ENCODE measurements at regions not wholly inside any gene's neighbourhood (a gene's known extent, or its start where the extent isn't known, plus 50 kb on each side); places are given as distances from the start of the nearest gene placed in this dataset.

- H3K4me3 ChIP-seq (replicated peaks; ENCODE audit: low read depth, low read length): no peak overlapping the region
- DNase-seq (ENCODE audit: extremely low read depth, low read depth): no peak
- TF ChIP-seq CTCF (IDR thresholded peaks at IDR 0.05; ENCODE audit: low read depth, low read length, missing control alignments): no peak
Measured at GRCh38 chr1:219293410-219293809, 119.7 kb downstream of the LYPLAL1 start.

GRCh38 chr1:219292999-219293398 is 119.3 kb downstream of the LYPLAL1 start:
- no peak for DNase-seq (ENCODE audit: extremely low read depth, low read depth)
- no peak overlapping the region for H3K4me3 ChIP-seq (replicated peaks; ENCODE audit: low read depth, low read length)
- no peak for TF ChIP-seq CTCF (IDR thresholded peaks at IDR 0.05; ENCODE audit: low read depth, low read length, missing control alignments)

GRCh38 chr1:219292341-219292740 is 118.7 kb downstream of the LYPLAL1 start:
- DNase-seq (ENCODE audit: extremely low read depth, low read depth): no peak
- no peak overlapping the region for H3K4me3 ChIP-seq (replicated peaks; ENCODE audit: low read depth, low read length)

GRCh38 chr1:219289171-219289570 is 115.5 kb downstream of the LYPLAL1 start:
- no peak for DNase-seq (ENCODE audit: extremely low read depth, low read depth)
- no peak for TF ChIP-seq CTCF (IDR thresholded peaks at IDR 0.05; ENCODE audit: low read depth, low read length, missing control alignments)
- no peak overlapping the region for H3K4me3 ChIP-seq (replicated peaks; ENCODE audit: low read depth, low read length)

More at GRCh38 chr1:219292341-219292740, 118.7 kb downstream of the LYPLAL1 start:
- TF ChIP-seq CTCF (IDR thresholded peaks at IDR 0.05; ENCODE audit: low read depth, low read length, missing control alignments): no peak

GRCh38 chr1:219283541-219283940 is 109.9 kb downstream of the LYPLAL1 start:
- TF ChIP-seq CTCF (IDR thresholded peaks at IDR 0.05; ENCODE audit: low read depth, low read length, missing control alignments): no peak
- DNase-seq (ENCODE audit: extremely low read depth, low read depth): no peak
- H3K4me3 ChIP-seq (replicated peaks; ENCODE audit: low read depth, low read length): no peak overlapping the region

GRCh38 chr1:219281831-219282230 is 108.2 kb downstream of the LYPLAL1 start:
- no peak for DNase-seq (ENCODE audit: extremely low read depth, low read depth)
- no peak overlapping the region for H3K4me3 ChIP-seq (replicated peaks; ENCODE audit: low read depth, low read length)
- no peak for TF ChIP-seq CTCF (IDR thresholded peaks at IDR 0.05; ENCODE audit: low read depth, low read length, missing control alignments)

- DNase-seq (ENCODE audit: extremely low read depth, low read depth): no peak
- TF ChIP-seq CTCF (IDR thresholded peaks at IDR 0.05; ENCODE audit: low read depth, low read length, missing control alignments): no peak
- no peak overlapping the region for H3K4me3 ChIP-seq (replicated peaks; ENCODE audit: low read depth, low read length)
Measured at GRCh38 chr1:219279017-219279770, 105.5 kb downstream of the LYPLAL1 start.
